GM12878 (cell line): ENCODE measurements at regions not wholly inside any gene's neighbourhood (a gene's known extent, or its start where the extent isn't known, plus 50 kb on each side); places are given as distances from the start of the nearest gene placed in this dataset.

Source experiments
- CTCF ChIP-seq, 3 experiments: IDR thresholded peaks in 2 of 3; conservative IDR thresholded peaks in 1 of 3; 2 replicates each; pipeline ENCODE4 v1.5.1; 2011; ENCODE audit warnings: low read depth in 3 of 3, low read length in 3 of 3, mild to moderate bottlenecking in 3 of 3, control low read depth in 2 of 3, moderate library complexity in 2 of 3, inconsistent platforms in 1 of 3, mixed read lengths in 1 of 3; ENCODE audit not compliant: control insufficient read depth in 2 of 3, insufficient read depth in 1 of 3; ENCODE audit errors: extremely low read depth in 1 of 3
- ETV6 ChIP-seq, 2 experiments: fragments of 450-650 bp in 1 of 2; IDR thresholded peaks in 1 of 2; conservative IDR thresholded peaks in 1 of 2; 2 replicates each; pipeline ENCODE4 v1.6.1; 2014; ENCODE audit warnings: antibody characterized with exemption in 1 of 2, borderline replicate concordance in 1 of 2, low read depth in 1 of 2, mild to moderate bottlenecking in 1 of 2, moderate library complexity in 1 of 2
- GABPA ChIP-seq: IDR thresholded peaks from 2 replicates; pipeline ENCODE4 v1.6.1; 2014; ENCODE audit warnings: antibody characterized with exemption, low read depth, mild to moderate bottlenecking, inconsistent platforms
- POLR2AphosphoS5 ChIP-seq: IDR thresholded peaks from 2 replicates; pipeline ENCODE4 v1.6.1; 2011; ENCODE audit warnings: mild to moderate bottlenecking, low read length, inconsistent platforms
- SUPT20H ChIP-seq: IDR thresholded peaks from 2 replicates; pipeline ENCODE4 v1.6.1; 2011; ENCODE audit warnings: low read depth, mild to moderate bottlenecking, low read length, moderate library complexity, borderline replicate concordance; ENCODE audit not compliant: control insufficient read depth
- TAF1 ChIP-seq: IDR thresholded peaks from 2 replicates; pipeline ENCODE4 v1.6.1; 2011; ENCODE audit warnings: mild to moderate bottlenecking, low read depth, low read length, borderline replicate concordance

GRCh38 chr2:155100261-155100660 lies 401.8 kb downstream of the KCNJ3 start:
- no peak for TF ChIP-seq SUPT20H
- no peak for TF ChIP-seq TAF1
- no peak for TF ChIP-seq CTCF (IDR thresholded peaks at IDR 0.05 in 2 of 3, conservative IDR thresholded peaks at IDR 0.05 in 1 of 3; ENCODE audit: control insufficient read depth in 2 of 3, extremely low read depth in 1 of 3, insufficient read depth in 1 of 3, low read depth in 3 of 3, low read length in 3 of 3)
- no peak for TF ChIP-seq GABPA
- TF ChIP-seq POLR2AphosphoS5: no peak
- TF ChIP-seq ETV6 (conservative IDR thresholded peaks at IDR 0.05 in 1 of 2, IDR thresholded peaks at IDR 0.05 in 1 of 2; ENCODE audit: borderline replicate concordance in 1 of 2, low read depth in 1 of 2): no peak
